ENCODE measurements at regions not wholly inside any gene's neighbourhood (a gene's known extent, or its start where the extent isn't known, plus 50 kb on each side); places are given as distances from the start of the nearest gene placed in this dataset.
"Not testable (repeated sequence)": the region's sequence is repeated elsewhere in the genome, so short reads cannot be mapped to it uniquely, and the experiment has no call there.

DNA sequence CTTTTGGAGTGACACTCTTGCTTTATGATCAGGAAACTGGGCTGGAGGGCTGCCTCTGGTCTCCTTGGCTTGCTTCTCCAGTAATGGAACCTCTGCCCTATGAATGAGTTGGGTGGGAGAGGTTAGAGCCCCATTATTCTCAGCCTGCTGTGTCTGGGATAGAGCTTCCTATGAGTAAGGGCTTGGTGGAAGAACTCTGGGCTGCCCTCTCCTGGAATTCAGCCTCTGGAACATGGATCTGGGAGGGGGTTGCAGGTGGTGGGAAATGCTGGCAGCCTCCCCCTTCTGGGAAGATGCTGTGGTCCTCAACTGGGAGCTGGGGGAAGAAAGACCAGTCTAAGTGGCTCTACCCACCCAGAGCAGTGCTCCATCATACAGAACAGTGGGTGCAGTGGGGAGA is 81.8 kb upstream of the SYN3 start:
- no peak for TF ChIP-seq CTCF (IDR thresholded peaks at IDR 0.05; ENCODE audit: extremely low read depth, missing control alignments)

GRCh38 chr22:33138333-33138732 is 80.2 kb upstream of the SYN3 start:
- not testable (repeated sequence) for DNase-seq (ENCODE audit: low spot score)

More for the DNA sequence above, 81.8 kb upstream of the SYN3 start:
- DNase-seq (ENCODE audit: low spot score): no peak

DNA sequence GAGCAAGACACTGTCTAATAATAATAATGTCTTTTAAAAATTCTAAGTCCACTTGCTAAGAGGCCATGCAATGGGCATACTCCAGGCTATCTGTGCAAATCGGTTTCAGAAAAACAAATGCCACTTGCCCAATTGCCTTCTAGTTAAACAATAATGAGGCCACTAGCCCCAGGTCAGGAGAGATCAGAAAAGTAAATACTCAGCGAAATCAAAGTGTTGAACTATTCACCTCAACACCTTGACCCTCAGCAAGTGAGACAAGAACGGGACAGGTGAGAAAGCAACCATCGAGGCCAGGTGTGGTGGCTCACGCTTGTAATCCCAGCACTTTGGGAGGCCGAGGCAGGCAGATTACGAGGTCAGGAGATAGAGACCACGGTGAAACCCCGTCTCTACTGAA is 72.3 kb upstream of the SYN3 start:
- no peak for DNase-seq (ENCODE audit: low spot score)
- TF ChIP-seq CTCF (IDR thresholded peaks at IDR 0.05; ENCODE audit: extremely low read depth, missing control alignments): no peak

DNA sequence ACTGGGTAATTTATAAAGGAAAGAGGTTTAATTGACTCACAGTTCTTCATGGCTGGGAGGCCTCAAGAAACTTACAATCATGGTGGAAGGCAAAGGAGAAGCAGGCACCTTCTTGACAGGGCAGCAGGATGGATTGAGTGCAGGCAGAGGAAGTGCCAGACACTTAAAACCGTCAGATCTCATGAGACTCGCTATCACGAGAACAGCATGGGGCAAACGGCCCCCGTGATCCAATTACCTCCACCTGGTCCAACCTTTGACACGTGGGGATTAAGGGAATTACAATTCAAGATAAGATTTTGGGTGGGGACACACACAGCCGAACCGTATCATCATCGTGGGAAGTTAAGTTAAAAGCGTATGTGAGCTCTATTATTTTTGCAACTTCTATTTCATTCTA is 71.4 kb upstream of the SYN3 start:
- DNase-seq (ENCODE audit: low spot score): no peak
- no peak for TF ChIP-seq CTCF (IDR thresholded peaks at IDR 0.05; ENCODE audit: extremely low read depth, missing control alignments)

DNA sequence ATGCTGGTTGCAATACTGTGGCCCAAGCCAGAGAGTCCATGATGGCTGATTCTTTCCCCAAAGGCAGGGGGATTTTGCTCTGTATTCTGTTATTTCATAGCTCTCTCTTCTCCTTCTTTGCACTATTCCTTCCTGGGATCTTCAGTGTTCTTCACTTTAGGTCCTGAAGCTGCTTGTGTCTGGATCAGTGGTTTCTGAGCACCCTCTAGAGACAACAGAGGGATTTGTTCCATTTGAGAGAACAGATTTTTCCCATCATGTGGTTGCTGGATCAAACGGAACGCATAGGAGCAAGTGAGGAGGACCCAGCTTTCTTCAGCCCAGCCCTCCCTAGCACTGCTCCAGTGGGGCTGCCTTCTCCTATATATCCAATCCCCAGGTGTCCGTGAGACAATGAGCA is 68.7 kb upstream of the SYN3 start:
- no peak for TF ChIP-seq CTCF (IDR thresholded peaks at IDR 0.05; ENCODE audit: extremely low read depth, missing control alignments)
- no peak for DNase-seq (ENCODE audit: low spot score)

DNA sequence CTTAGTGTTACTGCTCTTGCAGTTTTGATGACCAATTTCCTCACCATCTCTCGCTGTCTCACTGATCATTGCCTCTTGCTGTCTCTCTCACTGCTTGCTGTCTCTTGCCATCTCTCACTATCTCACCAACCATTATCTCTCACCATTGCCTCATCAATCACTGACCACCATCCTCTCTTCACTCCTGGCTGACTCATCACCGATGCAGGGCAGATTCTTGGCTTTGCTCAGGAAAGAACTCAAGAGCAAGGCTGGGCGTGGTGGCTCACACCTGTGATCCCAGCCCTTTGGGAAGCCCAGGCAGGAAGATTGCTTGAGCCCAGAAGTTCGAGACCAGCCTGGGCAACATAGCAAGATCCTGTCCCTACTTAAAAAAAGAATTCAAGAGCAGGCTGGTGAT is 66.3 kb upstream of the SYN3 start:
- no peak for TF ChIP-seq CTCF (IDR thresholded peaks at IDR 0.05; ENCODE audit: extremely low read depth, missing control alignments)
- DNase-seq (ENCODE audit: low spot score): no peak

DNA sequence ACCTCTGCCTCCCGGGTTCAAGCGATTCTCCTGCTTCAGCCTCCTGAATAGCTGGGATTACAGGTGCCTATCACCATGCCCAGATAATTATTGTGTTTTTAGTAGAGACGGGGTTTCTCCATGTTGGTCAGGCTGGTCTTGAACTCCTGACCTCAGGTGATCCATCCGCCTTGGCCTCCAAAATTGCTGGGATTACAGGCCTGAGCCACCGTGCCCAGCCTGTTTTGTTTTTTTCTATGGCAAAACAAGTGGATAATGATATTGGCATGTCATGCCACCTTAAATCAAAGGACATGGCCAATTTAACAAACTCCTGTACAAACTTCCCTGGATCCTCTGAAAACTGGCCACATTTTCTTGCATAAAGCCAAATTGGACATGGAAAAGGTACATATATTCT is 64.3 kb upstream of the SYN3 start:
- DNase-seq (ENCODE audit: low spot score): not testable (repeated sequence)

DNA sequence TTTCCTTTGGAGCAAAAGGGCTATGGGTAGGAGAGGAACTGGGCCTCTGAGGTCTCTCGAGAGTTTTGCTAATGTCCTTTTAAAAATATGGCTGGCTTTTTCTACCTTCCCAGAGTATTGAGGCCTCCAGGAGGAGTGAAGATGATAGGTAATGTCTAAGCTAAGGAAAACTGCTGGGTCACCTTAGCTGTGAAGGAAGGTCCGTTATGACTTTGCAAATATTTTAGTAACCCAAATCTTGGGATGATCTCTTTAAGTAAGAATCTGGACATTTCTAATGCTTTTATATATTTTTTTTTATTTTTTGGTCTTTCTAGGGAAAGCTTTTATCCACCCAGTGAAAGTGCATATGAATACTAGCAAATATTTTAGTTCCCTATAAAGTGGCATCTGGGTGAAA is 60.9 kb upstream of the SYN3 start:
- TF ChIP-seq CTCF (IDR thresholded peaks at IDR 0.05; ENCODE audit: extremely low read depth, missing control alignments): no peak
- DNase-seq (ENCODE audit: low spot score): no peak

DNA sequence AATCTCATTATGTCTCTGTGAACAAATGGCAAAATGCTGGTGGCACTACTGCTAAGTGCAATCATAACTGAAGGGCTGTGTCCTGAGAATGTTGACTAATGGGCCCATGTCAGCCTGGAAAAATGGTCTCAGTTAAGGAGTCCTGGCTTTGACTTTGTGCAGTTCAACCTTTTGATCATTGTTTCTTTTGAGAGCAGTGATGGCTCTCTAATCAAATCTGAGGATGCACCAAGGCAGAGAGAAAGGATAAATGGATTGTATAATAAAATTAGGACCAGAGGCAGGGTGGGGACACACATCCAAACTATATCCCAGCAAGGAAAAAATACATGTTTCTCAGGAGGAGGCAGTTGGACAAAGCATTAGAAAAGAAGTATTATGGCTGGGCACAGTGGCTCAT is 59.6 kb upstream of the SYN3 start:
- DNase-seq (ENCODE audit: low spot score): no peak
- TF ChIP-seq CTCF (IDR thresholded peaks at IDR 0.05; ENCODE audit: extremely low read depth, missing control alignments): no peak

Measured in GM20000 (cell line).